ENCODE measurements at regions not wholly inside any gene's neighbourhood (a gene's known extent, or its start where the extent isn't known, plus 50 kb on each side); places are given as distances from the start of the nearest gene placed in this dataset.

DNA sequence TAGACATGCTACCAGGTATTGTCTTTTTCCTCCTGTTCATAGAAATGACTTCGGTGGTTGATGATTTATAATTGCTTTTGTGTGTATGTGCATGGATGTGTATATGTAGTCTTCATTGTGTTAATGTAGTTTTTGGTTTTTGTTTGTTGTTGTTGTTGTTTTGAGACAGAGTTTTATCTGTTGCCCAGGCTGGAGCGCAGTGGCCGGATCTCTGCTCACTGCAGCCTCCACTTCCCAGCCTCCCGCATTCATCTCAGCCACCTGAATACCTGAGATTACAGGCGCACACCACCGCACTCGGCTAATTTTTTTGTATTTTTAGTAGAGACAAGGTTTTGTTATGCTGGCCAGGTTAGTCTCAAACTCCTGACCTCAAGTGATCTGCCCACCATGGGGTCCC lies 75.2 kb downstream of the HFE start:
- TF ChIP-seq, protein P1, sequence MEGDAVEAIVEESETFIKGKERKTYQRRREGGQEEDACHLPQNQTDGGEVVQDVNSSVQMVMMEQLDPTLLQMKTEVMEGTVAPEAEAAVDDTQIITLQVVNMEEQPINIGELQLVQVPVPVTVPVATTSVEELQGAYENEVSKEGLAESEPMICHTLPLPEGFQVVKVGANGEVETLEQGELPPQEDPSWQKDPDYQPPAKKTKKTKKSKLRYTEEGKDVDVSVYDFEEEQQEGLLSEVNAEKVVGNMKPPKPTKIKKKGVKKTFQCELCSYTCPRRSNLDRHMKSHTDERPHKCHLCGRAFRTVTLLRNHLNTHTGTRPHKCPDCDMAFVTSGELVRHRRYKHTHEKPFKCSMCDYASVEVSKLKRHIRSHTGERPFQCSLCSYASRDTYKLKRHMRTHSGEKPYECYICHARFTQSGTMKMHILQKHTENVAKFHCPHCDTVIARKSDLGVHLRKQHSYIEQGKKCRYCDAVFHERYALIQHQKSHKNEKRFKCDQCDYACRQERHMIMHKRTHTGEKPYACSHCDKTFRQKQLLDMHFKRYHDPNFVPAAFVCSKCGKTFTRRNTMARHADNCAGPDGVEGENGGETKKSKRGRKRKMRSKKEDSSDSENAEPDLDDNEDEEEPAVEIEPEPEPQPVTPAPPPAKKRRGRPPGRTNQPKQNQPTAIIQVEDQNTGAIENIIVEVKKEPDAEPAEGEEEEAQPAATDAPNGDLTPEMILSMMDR (IDR thresholded peaks at IDR 0.05; ENCODE audit: insufficient read depth, low read length, poor library complexity, severe bottlenecking) = no peak
- TF ChIP-seq EZH2phosphoT487 (conservative IDR thresholded peaks at IDR 0.05; ENCODE audit: low read length) = no peak

Data from SU-DHL-6 (cell line).